ENCODE measurements at regions not wholly inside any gene's neighbourhood (a gene's known extent, or its start where the extent isn't known, plus 50 kb on each side); places are given as distances from the start of the nearest gene placed in this dataset.

DNA sequence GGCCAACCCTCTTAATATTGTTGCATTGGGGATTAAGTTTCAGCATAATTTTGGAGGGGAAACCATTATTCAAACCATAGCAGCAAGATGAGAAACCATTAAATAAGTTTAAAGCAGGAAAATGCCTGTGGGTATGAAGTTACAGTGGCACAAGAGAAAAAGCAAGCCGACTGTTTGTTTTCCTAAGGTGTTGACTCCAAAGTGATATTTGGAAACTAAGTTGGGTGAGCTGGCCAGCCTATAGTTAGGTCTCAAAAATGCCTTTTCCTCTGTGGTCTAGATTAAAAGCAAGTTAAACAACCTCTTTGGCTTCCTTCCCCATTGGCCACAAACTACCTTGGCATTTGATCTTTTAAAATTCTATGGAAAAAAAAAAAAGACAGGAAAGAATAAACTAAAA is 419.8 kb upstream of the AZI2 start (continued):
- TF ChIP-seq, protein P1, sequence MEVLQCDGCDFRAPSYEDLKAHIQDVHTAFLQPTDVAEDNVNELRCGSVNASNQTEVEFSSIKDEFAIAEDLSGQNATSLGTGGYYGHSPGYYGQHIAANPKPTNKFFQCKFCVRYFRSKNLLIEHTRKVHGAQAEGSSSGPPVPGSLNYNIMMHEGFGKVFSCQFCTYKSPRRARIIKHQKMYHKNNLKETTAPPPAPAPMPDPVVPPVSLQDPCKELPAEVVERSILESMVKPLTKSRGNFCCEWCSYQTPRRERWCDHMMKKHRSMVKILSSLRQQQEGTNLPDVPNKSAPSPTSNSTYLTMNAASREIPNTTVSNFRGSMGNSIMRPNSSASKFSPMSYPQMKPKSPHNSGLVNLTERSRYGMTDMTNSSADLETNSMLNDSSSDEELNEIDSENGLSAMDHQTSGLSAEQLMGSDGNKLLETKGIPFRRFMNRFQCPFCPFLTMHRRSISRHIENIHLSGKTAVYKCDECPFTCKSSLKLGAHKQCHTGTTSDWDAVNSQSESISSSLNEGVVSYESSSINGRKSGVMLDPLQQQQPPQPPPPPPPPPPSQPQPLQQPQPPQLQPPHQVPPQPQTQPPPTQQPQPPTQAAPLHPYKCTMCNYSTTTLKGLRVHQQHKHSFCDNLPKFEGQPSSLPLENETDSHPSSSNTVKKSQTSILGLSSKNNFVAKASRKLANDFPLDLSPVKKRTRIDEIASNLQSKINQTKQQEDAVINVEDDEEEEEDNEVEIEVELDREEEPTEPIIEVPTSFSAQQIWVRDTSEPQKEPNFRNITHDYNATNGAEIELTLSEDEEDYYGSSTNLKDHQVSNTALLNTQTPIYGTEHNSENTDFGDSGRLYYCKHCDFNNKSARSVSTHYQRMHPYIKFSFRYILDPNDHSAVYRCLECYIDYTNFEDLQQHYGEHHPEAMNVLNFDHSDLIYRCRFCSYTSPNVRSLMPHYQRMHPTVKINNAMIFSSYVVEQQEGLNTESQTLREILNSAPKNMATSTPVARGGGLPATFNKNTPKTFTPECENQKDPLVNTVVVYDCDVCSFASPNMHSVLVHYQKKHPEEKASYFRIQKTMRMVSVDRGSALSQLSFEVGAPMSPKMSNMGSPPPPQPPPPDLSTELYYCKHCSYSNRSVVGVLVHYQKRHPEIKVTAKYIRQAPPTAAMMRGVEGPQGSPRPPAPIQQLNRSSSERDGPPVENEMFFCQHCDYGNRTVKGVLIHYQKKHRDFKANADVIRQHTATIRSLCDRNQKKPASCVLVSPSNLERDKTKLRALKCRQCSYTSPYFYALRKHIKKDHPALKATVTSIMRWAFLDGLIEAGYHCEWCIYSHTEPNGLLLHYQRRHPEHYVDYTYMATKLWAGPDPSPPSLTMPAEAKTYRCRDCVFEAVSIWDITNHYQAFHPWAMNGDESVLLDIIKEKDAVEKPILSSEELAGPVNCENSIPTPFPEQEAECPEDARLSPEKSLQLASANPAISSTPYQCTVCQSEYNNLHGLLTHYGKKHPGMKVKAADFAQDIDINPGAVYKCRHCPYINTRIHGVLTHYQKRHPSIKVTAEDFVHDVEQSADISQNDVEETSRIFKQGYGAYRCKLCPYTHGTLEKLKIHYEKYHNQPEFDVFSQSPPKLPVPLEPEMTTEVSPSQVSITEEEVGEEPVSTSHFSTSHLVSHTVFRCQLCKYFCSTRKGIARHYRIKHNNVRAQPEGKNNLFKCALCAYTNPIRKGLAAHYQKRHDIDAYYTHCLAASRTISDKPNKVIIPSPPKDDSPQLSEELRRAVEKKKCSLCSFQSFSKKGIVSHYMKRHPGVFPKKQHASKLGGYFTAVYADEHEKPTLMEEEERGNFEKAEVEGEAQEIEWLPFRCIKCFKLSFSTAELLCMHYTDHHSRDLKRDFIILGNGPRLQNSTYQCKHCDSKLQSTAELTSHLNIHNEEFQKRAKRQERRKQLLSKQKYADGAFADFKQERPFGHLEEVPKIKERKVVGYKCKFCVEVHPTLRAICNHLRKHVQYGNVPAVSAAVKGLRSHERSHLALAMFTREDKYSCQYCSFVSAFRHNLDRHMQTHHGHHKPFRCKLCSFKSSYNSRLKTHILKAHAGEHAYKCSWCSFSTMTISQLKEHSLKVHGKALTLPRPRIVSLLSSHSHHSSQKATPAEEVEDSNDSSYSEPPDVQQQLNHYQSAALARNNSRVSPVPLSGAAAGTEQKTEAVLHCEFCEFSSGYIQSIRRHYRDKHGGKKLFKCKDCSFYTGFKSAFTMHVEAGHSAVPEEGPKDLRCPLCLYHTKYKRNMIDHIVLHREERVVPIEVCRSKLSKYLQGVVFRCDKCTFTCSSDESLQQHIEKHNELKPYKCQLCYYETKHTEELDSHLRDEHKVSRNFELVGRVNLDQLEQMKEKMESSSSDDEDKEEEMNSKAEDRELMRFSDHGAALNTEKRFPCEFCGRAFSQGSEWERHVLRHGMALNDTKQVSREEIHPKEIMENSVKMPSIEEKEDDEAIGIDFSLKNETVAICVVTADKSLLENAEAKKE (CRISPR knock-in tag; IDR thresholded peaks at IDR 0.05) = no peak
- no peak for TF ChIP-seq ZNF114 (CRISPR knock-in tag; IDR thresholded peaks at IDR 0.05)
- TF ChIP-seq, protein P2, sequence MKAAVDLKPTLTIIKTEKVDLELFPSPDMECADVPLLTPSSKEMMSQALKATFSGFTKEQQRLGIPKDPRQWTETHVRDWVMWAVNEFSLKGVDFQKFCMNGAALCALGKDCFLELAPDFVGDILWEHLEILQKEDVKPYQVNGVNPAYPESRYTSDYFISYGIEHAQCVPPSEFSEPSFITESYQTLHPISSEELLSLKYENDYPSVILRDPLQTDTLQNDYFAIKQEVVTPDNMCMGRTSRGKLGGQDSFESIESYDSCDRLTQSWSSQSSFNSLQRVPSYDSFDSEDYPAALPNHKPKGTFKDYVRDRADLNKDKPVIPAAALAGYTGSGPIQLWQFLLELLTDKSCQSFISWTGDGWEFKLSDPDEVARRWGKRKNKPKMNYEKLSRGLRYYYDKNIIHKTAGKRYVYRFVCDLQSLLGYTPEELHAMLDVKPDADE (IDR thresholded peaks at IDR 0.05) = no peak
- no peak for TF ChIP-seq NANOG (IDR thresholded peaks at IDR 0.05; ENCODE audit: borderline replicate concordance)

DNA sequence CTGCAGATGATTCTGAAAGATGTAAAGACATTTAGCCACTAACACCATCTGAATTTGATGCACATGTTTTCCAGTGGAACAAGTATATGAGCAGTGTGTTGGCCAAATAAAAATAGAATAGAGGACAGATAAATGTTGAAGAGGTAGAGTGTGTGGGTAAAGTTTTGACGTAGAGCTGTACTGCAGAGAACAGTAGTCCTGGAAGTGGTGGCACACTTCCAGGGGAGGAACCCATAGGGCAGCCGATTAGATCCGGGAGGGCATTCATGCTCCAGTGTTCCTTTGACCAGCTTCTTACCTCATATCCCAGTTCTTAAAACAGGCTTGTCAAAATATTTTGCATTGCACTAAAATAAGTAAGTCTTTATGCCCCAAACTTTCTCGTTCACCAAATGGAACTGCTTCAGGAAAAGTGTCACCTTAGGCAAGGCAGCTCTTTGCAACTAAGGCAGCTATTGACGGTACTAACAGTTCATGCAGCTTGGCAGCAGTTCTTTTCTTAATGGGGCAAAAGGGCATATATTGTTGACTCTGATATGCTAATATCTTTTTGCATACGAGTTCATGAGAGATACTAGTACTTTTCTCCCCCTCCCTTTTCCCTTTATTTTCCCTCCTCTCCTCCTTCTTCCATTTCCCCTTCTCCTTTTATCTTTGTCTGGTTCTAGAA is 429.3 kb upstream of the AZI2 start:
- H3K27ac Mint-ChIP-seq = no peak overlapping the region
- no peak overlapping the region for H3K27ac ChIP-seq (ENCODE audit: low read depth)
- H3K4me3 Mint-ChIP-seq = no peak overlapping the region
- TF ChIP-seq CREB1 (CRISPR knock-in tag; IDR thresholded peaks at IDR 0.05; ENCODE audit: low read depth) (no peak), POLR2AphosphoS5 (IDR thresholded peaks at IDR 0.05; ENCODE audit: low read depth) (no peak), NANOG (IDR thresholded peaks at IDR 0.05; ENCODE audit: borderline replicate concordance) (no peak), EZH2phosphoT487 (IDR thresholded peaks at IDR 0.05; ENCODE audit: unreplicated experiment) (no peak)
- TF ChIP-seq, protein P3, sequence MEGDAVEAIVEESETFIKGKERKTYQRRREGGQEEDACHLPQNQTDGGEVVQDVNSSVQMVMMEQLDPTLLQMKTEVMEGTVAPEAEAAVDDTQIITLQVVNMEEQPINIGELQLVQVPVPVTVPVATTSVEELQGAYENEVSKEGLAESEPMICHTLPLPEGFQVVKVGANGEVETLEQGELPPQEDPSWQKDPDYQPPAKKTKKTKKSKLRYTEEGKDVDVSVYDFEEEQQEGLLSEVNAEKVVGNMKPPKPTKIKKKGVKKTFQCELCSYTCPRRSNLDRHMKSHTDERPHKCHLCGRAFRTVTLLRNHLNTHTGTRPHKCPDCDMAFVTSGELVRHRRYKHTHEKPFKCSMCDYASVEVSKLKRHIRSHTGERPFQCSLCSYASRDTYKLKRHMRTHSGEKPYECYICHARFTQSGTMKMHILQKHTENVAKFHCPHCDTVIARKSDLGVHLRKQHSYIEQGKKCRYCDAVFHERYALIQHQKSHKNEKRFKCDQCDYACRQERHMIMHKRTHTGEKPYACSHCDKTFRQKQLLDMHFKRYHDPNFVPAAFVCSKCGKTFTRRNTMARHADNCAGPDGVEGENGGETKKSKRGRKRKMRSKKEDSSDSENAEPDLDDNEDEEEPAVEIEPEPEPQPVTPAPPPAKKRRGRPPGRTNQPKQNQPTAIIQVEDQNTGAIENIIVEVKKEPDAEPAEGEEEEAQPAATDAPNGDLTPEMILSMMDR (conservative IDR thresholded peaks at IDR 0.05; ENCODE audit: low read depth in 2 of 2) = no peak
- TF ChIP-seq, protein P2 (IDR thresholded peaks at IDR 0.05) = no peak
- TF ChIP-seq, protein P4, sequence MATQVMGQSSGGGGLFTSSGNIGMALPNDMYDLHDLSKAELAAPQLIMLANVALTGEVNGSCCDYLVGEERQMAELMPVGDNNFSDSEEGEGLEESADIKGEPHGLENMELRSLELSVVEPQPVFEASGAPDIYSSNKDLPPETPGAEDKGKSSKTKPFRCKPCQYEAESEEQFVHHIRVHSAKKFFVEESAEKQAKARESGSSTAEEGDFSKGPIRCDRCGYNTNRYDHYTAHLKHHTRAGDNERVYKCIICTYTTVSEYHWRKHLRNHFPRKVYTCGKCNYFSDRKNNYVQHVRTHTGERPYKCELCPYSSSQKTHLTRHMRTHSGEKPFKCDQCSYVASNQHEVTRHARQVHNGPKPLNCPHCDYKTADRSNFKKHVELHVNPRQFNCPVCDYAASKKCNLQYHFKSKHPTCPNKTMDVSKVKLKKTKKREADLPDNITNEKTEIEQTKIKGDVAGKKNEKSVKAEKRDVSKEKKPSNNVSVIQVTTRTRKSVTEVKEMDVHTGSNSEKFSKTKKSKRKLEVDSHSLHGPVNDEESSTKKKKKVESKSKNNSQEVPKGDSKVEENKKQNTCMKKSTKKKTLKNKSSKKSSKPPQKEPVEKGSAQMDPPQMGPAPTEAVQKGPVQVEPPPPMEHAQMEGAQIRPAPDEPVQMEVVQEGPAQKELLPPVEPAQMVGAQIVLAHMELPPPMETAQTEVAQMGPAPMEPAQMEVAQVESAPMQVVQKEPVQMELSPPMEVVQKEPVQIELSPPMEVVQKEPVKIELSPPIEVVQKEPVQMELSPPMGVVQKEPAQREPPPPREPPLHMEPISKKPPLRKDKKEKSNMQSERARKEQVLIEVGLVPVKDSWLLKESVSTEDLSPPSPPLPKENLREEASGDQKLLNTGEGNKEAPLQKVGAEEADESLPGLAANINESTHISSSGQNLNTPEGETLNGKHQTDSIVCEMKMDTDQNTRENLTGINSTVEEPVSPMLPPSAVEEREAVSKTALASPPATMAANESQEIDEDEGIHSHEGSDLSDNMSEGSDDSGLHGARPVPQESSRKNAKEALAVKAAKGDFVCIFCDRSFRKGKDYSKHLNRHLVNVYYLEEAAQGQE (IDR thresholded peaks at IDR 0.05; ENCODE audit: unreplicated experiment) = no peak

More for the DNA sequence above, 429.3 kb upstream of the AZI2 start:
- Histone ChIP-seq H3K79me2 (replicated peaks; ENCODE audit: insufficient read depth) (no peaks in the 10 kb centered on the region), H3K4me2 (no peak overlapping the region), H3K27me3 (ENCODE audit: insufficient read depth) (no peaks in the 10 kb centered on the region), H3K4me1 (ENCODE audit: insufficient read depth) (no peaks in the 10 kb centered on the region), H3K9me2 (ENCODE audit: insufficient read depth) (no peaks in the 10 kb centered on the region), H4K20me1 (replicated peaks; ENCODE audit: insufficient read depth) (no peaks in the 10 kb centered on the region), H2AFZ (no peak overlapping the region), H3K4me3 (no peak overlapping the region), H3F3A (replicated peaks; ENCODE audit: low read depth) (no peaks in the 10 kb centered on the region), H3K36me3 (ENCODE audit: insufficient read depth) (no peaks in the 10 kb centered on the region)
- Mint-ChIP-seq H3K4me1 (no peaks in the 10 kb centered on the region), H3K27me3 (ENCODE audit: insufficient read depth, low read depth, poor library complexity) (peaks cover 6% of the 10 kb centered on the region), H3K9me3 (peaks cover 5% of the 10 kb centered on the region), H3K36me3 (ENCODE audit: low read depth) (peaks cover 2% of the 10 kb centered on the region; the same call in 1 of the 3 replicates)
- no peak for DNase-seq (ENCODE audit: low spot score)
- no peak for ATAC-seq
